HG02885 (cell line): ENCODE measurements at regions not wholly inside any gene's neighbourhood (a gene's known extent, or its start where the extent isn't known, plus 50 kb on each side); places are given as distances from the start of the nearest gene placed in this dataset.

ENCODE experiments used
- ATAC-seq: cut with Tn5 transposase; IDR thresholded peaks from one replicate; pipeline ENCODE4 v1.9.1; 2021; ENCODE audit warnings: mild to moderate bottlenecking; ENCODE audit not compliant: unreplicated experiment, poor library complexity

DNA sequence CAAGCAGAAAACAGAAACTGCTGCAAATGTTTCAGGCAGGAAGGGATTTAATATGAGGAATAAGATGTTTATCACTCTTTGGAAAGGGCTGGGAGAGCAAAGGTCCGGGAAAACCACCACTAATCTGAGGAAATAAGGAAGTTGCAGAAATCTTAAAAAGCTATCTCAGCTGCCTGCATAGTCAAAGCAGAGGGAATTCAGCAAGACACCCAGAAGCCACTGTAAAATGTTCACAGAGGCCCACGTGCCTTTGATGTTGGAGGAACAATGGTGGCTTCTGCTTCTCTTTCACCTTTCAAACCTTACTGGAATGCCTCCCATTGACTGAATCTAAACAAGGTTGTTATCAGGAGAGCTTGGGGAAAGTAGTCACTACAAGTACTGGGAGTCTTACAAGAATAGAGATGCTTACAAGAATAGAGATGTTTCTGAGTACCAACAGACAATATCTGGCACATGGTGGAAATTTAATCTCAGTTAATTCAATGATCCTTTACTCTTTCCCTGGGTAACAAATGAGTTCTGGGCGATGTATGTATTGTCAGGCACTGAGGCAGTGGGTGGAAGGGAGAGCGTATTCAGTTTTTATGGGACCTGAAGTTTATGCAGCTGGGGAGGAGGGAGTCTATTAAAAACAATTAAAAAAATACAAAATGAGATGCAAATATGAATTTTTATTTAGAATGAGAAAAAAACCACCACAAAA, 56.1 kb upstream of the MED13 start:
- no peak for ATAC-seq

GRCh38 chr17:62119373-62119772, 54.3 kb upstream of the MED13 start:
- ATAC-seq: peak; percentile 66
